GM19372 (cell line): ENCODE measurements at regions not wholly inside any gene's neighbourhood (a gene's known extent, or its start where the extent isn't known, plus 50 kb on each side); places are given as distances from the start of the nearest gene placed in this dataset.

ENCODE experiments used
- ATAC-seq: cut with Tn5 transposase; IDR thresholded peaks from one replicate; pipeline ENCODE4 v1.9.1; 2021; ENCODE audit warnings: mild to moderate bottlenecking, low read depth, moderate library complexity; ENCODE audit not compliant: unreplicated experiment

GRCh38 chr5:124401476-124402143, 344.8 kb downstream of the ZNF608 start:
- ATAC-seq: no peak

GRCh38 chr5:124399426-124399961, 346.9 kb downstream of the ZNF608 start:
- ATAC-seq: no peak

GRCh38 chr5:124398460-124398859, 348.0 kb downstream of the ZNF608 start:
- no peak for ATAC-seq

- ATAC-seq: no peak
These were observed 349.1 kb downstream of the ZNF608 start for GRCh38 chr5:124397317-124397716.

- no peak for ATAC-seq
These were observed 350.5 kb downstream of the ZNF608 start for GRCh38 chr5:124395926-124396325.

- ATAC-seq: no peak
These were observed 351.2 kb downstream of the ZNF608 start for GRCh38 chr5:124395287-124395686.

- ATAC-seq: no peak
These were observed 351.7 kb downstream of the ZNF608 start for GRCh38 chr5:124394700-124395245.

- ATAC-seq: no peak
These were observed 352.7 kb downstream of the ZNF608 start for GRCh38 chr5:124393584-124394379.

GRCh38 chr5:124383693-124384092, 362.7 kb downstream of the ZNF608 start:
- ATAC-seq: no peak

GRCh38 chr5:124377386-124377785, 369.1 kb downstream of the ZNF608 start:
- no peak for ATAC-seq

- no peak for ATAC-seq
These were observed 372.6 kb downstream of the ZNF608 start for GRCh38 chr5:124373883-124374282.

- ATAC-seq: no peak
These were observed 374.0 kb downstream of the ZNF608 start for GRCh38 chr5:124372457-124372856.

GRCh38 chr5:124371111-124371706, 375.2 kb downstream of the ZNF608 start:
- no peak for ATAC-seq

- no peak for ATAC-seq
These were observed 375.8 kb downstream of the ZNF608 start for GRCh38 chr5:124370601-124371000.

GRCh38 chr5:124365361-124365801, 381.1 kb downstream of the ZNF608 start:
- ATAC-seq: no peak

- ATAC-seq: no peak
These were observed 390.5 kb downstream of the ZNF608 start for GRCh38 chr5:124355928-124356327.

- ATAC-seq: no peak
These were observed 393.4 kb downstream of the ZNF608 start for GRCh38 chr5:124353016-124353415.

- ATAC-seq: no peak
These were observed 394.1 kb downstream of the ZNF608 start for GRCh38 chr5:124352312-124352711.

- no peak for ATAC-seq
These were observed 396.5 kb downstream of the ZNF608 start for GRCh38 chr5:124349931-124350330.

- no peak for ATAC-seq
These were observed 403.0 kb downstream of the ZNF608 start for GRCh38 chr5:124343451-124343867.

- ATAC-seq: no peak
These were observed 403.5 kb downstream of the ZNF608 start for GRCh38 chr5:124342986-124343385.
